ENCODE measurements at regions not wholly inside any gene's neighbourhood (a gene's known extent, or its start where the extent isn't known, plus 50 kb on each side); places are given as distances from the start of the nearest gene placed in this dataset.

DNA sequence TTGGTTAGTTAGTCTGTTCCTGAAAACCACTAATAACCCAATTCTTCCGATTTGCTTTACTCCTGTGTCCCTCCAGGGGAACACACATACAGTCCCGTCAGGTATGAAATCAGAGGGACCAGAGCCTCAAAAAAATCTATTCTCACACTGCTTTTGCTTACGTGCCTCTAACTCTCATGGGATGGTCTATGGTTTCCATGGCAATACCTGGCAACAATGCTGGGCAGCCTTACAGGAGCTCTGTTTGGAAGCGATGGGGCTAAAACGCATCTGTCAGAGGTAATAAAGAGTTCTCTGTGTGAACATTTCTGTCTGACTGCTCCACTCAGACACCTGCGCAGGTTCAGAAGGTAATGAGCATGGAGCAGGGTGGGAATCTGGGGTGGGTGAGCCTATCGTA is 376.2 kb downstream of the GXYLT1 start:
- DNase-seq (ENCODE audit: low read depth in 2 of 2) = no peak

DNA sequence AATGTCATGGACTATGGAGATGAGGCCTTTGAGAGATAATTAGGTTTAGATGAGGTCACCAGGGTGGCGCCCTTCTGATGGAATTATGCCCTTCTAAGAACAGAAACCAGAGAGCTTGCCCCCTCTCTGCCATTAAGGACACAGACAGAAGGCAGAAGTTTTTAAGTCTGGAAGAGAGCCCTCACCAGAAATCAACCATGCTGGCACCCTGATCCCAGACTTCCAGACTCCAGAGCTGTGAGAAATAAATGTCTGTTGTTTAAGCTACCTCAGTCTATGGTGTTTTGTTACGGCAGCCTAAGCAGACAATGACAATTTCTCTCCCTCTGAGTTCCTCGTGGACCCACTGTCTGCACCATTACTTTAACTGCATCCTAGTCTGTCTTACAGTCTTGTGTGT is 382.0 kb downstream of the GXYLT1 start:
- no peak for DNase-seq (ENCODE audit: low read depth in 2 of 2)

DNA sequence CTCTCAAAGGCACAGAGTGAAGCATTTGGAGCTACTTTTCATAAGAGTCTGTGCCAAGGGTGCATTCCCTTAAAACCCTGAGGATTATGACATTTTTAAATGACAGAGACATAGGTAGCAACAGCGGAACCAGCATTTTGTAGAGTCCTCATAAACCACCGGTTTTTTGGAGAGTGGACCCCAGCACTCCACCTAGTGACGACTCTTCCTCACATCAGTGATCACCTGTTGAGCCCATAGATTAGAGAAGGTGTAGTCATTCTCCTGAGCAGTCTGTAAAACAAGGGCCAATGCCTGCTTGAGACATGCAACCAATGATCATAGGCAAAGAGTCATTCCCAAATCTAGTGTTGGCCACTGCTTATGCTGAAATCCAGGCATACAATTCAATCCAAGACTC is 399.1 kb downstream of the GXYLT1 start:
- DNase-seq (ENCODE audit: low read depth in 2 of 2) = no peak

DNA sequence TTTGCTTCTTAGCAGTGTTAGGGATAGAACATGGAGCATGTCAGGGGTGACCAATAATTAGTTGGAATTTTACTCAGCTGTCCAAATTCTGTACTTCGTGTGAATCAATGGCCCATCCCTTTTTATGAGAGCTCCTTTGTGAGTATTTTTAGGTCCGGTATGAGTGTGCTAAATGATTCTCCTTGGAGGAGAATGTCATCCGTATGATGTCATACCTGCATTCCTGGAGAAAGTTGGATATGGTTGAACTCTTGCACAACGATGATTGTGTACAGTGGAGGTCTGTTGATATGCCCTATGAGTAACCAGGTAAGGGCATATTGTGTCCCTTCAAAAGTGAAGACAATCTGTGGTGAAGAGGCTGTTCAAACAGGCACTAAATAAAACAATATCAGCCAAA is 400.8 kb downstream of the GXYLT1 start:
- DNase-seq (ENCODE audit: low read depth in 2 of 2) = no peak

DNA sequence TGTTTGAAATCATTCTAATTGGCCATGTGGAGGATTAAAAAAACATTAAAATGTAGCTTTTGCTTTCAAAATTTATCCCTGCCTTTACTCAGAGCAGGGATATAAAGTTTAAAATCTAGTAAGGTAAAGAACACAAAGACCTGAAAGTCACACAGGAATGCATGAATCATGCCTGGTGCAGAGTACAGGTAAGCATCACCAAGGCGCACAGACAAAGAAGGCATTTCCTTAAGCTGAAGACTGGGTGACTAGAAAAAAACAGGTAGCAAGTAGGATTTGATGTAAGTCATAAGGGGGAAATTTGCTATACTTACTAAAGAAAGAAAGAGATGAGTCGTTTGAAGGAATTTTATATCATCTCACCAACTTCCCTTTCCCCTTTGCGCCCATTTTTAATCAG is 405.6 kb downstream of the GXYLT1 start:
- no peak for DNase-seq (ENCODE audit: low read depth in 2 of 2)

DNA sequence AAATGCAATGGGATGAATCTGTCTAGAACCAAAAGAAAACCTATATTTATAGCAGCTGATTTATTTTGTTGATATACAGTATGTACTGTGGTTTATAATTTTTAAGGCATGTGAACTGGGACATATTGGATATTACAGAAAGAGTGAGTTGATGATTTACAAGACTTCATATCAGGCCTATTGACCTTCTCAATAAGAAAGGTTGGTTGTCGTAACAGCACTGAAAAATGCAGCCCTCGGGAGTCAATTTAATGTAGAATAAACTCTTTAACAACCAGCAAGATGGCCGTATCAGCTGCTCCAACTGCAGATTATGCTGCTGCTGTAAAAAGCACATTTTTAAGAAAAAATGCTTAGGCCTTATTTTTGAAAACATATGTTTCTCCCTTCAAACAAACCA is 407.3 kb downstream of the GXYLT1 start:
- DNase-seq (ENCODE audit: low read depth in 2 of 2) = no peak

DNA sequence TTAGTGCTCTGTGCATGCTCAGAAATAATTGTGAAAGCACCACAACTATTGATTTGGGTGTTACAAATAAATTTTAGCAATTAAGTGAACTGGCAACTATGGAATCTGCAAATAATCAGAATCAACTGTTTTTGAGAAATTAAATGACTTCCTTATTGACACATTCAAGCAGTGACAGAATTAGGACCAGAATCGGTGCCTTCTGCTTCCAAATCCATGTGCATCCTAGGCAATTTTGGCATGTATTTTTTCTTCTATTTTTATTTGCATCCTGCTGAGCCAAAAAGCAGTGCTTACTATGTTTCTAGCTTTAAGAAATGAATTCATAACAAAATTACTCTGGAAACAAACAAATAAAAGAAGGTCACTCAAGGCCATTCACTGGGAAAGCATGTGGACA is 408.2 kb downstream of the GXYLT1 start:
- no peak for DNase-seq (ENCODE audit: low read depth in 2 of 2)

DNA sequence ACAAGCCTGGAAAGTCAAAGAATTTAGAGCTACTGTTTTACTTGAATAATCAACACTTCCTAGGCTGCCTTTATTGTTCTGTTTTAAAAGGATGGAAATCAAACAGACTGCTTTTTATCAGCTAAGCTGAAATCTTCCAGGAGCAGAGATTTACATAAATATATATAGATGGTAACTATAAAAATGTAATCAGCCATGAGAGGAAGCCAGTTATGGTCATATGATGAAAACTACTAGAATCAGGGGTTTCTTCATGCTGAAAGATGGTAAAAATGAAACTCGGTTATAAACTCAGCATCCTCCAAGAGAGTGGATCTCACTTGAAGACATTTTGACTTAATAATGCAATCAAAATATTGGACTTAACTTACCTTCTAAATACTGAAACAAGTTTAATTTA is 413.0 kb downstream of the GXYLT1 start:
- no peak for DNase-seq (ENCODE audit: low read depth in 2 of 2)

DNA sequence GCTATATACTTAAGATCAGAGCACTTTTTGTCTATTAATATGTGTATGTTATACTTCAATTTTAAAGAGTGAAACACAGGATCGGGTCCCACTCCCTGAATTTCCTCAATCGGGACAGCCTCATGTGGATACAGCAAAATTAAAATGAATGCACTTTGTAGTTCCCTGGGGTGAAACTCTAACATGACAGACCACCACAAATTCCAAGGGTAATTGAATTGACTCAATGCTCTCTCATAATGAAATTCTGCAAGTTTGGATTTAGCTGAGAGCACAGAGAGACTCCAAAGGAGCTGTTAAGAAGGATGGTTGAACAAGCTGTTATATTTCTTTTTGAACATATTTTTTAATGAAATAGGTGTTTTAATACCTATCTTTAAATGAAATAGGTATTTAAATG is 413.6 kb downstream of the GXYLT1 start:
- no peak for DNase-seq (ENCODE audit: low read depth in 2 of 2)

DNA sequence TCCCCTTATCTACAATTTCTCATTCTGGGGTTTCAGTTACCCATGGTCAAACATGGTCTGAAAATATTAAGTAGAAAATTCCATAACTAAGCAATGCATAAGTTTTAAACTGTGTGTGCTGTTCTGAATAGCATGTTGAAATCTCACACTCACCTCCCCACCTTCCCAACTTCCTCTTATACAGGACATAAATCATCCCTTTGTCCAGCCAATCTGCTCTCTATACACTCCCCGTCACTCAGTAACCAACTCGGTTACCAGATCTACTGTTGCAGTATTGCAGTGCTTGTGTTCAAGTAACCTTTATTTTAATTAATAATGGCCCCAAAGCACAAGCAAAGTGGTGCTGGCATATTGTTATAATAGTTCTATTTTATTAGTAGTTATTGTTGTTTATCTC is 420.5 kb downstream of the GXYLT1 start:
- no peak for DNase-seq (ENCODE audit: low read depth in 2 of 2)

DNA sequence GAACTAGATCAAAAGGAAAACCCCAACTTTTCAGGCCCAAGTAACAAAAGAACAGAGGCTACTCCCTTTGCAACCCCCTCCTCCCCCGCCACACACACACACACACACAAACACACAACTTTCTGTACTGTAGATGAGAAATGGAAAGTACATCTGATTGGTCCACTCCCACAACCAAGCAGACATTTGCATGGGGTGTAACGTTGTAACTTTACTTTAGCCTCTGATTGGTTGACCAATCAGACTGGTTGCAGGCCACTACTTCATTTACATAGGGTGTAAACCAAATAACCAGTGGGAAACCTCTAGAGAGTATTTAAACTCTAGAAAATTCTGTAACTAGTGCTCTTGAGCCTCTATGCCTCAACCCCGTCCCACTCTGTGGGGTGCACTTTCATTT is 425.5 kb downstream of the GXYLT1 start:
- DNase-seq (ENCODE audit: low read depth in 2 of 2) = no peak

DNA sequence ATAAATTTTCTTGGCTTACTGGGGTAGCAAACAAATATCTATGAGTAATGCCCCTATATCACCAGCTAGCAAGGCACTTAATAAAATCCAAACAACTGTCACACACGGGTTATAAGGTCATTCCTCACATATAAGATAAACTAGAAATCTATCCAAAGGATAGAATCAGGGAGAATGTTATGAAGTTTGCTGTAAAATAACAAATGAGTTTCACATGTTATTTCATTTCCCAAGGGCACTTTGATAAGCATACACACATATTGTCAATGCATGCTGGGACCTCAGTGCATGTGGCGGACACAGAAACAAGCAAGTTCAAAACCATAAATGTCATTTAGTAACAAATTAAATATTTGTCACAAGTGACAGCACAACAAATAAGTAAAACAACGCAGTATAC is 429.4 kb downstream of the GXYLT1 start:
- no peak for DNase-seq (ENCODE audit: low read depth in 2 of 2)

DNA sequence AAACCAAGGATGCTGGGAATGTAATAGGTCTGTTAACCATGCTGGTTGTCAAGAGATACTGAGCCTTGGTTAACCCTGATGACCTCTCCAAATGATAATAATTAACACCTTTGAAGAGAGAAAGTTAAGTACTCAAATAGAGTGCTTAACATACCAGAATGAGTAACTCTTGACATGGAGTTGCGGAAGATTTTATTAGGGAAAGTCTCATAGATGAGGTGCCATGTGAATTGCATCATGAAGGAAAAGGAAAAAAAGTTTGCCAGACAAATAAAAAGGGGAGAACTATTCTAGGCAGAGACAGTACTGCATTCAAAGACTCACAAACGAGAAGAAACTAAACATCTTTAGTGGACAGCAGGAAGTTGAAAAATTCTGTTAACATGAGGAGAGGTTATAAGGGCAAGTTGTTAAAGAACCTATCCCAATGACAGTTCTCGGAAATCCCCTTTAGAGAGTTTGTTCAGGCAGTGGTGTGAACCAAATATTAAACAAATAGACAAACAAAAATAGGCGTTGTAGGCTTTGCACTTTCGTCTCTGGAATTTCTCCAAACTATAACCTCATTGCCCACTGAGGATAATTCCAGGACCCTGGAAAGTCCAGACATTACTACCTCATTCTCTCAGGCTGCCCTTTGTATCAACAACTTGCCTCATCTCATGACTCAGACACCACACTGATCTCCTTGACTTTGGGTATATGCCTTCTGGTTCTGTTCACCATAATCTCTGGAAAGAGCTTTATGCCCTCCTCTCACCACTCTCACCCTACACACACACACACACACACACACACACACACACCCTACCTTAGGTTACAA is 435.0 kb downstream of the GXYLT1 start:
- no peak for DNase-seq (ENCODE audit: low read depth in 2 of 2)

DNA sequence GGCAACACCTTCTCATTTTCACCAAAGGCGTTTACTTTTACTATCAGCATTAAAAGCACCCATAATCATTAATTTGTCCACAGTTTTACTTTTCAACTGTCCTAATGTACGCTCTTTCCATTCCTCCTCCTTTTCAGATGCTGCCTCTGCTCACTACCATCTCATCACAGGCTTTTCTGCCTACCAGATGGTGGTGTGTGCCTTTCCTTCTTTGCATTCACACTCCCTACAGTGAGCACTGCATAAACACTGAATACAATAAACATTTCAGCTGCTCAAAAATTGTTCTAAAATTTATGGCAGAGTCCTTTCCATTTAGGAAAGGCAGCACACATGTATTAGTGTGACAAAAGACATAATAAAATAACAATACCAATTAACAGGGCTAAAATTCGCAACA is 435.7 kb downstream of the GXYLT1 start:
- DNase-seq (ENCODE audit: low read depth in 2 of 2) = no peak

DNA sequence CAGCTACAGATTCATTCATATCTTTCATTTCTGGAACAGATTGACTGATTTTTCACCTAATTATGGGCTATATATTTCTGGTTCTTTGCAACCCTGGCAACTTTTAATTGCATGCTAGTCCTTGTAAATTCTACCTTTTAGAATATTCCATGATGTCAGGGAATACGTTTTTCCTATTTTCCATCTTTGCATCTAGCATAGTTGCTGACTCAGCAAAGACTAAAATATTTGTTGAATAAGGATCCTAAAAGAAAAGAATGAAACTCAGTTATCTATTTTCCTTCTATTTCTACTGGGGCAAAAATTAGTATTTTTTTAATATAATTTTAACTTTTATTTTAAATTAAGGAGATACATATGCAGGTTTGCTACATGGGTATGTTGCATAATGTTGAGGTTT is 438.3 kb downstream of the GXYLT1 start:
- no peak for DNase-seq (ENCODE audit: low read depth in 2 of 2)

DNA sequence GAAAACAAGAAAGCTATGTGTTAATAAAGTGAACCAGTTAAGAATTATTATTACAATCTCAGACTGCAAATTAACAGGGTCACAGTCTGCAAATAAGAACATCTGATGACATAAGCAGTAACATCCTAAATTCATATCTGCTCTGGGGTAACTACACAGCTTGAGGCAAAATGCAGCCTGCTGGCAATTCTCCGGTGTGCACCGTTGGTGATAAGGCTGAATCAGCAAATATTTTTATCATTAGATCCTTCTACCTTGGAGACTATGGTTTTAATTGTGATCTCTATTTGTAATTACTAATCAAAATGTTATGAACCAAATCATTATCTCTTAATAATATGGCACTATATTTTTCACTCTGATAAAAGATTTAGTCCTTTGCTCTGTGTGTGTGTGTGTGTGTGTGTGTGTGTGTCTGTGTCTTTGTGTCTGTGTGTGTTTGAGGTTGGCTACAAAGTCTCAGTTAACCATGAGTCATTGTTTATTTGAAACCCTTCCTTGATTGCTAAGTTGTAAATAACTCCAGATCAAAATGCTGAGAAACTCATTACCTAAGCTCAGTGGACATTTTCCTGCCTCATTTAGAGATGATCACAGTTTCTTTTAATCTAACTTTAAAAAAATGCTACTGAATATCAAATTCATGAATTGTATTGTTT is 442.6 kb downstream of the GXYLT1 start:
- DNase-seq (ENCODE audit: low read depth in 2 of 2) = no peak

DNA sequence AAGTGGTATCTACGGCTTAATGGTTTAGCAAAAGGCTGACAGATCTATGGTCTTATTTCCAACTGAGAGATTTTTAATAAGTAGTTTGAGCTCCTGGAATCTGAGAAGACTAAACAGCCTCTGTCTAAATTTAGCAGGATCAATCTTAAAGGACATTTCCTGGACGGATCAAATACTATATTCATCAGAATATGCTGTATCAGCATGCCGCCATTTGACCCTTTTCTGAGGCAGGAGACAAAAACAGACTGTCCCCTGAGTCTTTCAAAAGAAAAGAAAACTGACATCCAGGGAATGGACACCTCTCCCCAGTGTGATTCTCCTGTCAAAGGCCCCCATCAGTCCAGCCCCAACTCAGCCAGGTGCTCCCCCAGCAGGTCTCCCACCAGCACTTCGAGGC is 443.7 kb downstream of the GXYLT1 start:
- DNase-seq (ENCODE audit: low read depth in 2 of 2) = no peak

DNA sequence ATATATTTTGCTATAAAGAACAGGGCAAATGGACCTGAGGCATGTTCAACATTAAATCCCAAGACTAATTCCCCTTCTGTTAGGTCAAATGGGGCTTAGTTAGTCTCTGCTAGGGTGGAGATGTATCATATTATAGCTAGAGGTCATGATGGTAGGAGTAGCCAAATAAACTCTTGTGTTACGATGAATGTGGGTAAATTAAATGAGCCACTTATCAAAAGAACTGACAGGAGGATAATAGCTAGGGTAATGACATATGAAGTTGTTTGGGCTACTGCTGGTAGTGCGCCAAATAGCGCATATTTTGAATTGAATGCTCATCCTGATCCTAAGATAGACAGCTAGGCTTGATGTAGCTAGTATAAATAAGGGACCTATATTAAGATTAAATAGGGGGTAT is 445.0 kb downstream of the GXYLT1 start:
- DNase-seq (ENCODE audit: low read depth in 2 of 2) = no peak

DNA sequence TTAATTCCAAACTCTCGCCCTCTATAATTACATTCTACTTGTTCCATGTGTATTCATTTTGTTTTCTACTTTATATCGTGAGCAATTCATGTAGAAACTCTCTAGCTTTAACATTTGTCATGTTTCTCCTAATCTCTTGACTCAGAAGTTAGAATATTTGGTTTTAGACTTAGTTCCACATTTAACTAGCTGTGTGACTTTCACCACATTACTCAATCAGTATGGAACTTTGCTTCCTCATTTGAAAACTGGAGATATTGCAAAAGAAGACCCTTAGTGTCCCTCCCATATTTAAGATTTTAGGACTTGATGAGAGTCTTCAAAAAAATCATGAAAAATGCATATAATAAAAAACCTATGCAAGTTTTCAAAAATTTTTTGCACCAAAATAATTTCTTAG is 447.5 kb downstream of the GXYLT1 start:
- DNase-seq (ENCODE audit: low read depth in 2 of 2) = no peak

DNA sequence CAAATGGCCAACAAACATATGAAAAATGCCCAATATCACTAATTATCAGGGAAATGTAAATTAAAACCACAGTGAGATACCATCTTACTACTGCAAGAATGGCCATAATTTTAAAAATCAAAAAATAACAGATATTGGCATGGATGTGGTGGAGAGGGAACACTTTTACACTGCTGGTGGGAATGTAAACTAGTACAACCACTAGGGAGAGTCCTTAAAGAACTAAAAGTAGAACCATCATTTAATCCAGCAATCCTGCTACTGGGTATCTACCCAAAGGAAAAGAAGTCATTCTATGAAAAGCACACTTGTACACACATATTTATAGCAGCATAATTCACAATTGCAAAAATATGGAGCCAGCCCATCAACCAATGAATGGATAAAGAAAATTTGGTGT is 459.7 kb downstream of the GXYLT1 start:
- DNase-seq (ENCODE audit: low read depth in 2 of 2) = no peak

DNA sequence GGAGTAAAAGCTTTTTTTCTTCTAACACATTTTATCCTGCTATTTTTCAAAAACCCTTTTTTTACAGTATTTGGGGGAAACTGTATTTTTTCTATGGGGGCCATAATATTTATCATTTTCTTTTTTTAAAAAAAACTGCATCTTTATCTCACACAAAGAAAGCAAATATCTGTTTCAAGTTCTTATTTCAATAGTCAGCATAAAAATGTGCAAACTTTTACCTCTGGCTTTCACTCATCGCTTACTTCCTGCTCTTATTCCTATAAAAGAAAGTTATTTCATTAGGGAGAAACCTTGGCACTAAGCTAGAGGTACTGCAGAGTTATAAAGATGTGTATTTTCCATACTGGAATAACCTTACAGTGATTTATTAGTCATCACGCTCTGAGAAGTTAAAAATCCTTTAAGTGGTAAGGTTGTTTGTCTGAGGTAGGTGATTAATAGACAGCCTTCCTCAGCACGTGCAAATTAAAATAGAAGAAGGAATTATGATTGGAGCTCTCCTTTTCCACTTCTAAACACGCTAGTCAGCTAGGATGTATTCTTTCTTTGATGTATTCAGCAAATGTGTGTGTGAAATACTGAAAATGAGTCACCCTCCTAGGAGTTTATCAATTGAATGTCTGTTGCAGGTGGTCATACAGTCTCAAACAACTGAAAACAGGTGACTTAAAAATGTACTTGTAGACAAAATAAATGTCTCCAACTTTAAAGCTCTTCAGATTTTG is 461.0 kb downstream of the GXYLT1 start:
- DNase-seq (ENCODE audit: low read depth in 2 of 2) = no peak

DNA sequence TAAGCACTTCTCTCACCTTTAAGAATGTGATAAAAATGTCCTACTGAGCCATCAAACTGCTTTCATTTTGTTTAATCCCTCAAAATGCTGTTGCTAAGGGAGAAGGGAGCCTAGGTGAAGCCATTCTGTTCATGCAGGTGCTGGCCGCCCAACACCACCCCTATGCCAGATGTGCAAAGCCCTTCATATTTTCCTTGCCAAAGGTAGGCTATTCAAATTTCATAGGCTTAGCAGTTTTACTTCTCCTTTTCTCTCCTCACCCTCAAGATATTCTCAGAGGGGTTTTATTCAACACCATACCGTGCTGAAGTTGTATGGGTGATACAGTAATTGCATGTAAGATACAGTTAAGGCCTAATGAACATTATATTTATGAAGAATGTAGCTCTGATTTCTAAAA is 461.7 kb downstream of the GXYLT1 start:
- no peak for DNase-seq (ENCODE audit: low read depth in 2 of 2)

DNA sequence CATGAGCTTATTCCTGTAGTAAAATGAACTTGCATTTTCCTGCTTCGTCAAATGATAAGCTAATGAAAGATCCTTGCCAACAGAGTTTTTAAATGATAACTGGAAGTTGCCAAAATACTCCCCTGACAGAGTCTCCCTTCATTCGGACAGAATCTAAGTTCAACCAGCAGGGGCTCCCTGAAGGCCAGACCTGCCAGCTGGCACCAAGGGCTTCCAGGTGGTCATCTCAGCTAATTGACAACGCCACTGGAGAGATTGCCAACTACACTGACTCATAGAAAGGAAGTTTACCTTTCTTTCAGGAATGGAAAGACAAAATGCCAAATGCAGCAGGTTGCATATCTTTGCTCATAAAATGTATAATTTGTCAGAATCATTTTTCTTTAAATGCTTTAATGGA is 462.8 kb downstream of the GXYLT1 start:
- DNase-seq (ENCODE audit: low read depth in 2 of 2) = no peak
